DND-41 (cell line): ENCODE measurements at regions not wholly inside any gene's neighbourhood (a gene's known extent, or its start where the extent isn't known, plus 50 kb on each side); places are given as distances from the start of the nearest gene placed in this dataset.

ENCODE experiments used
- CTCF ChIP-seq: IDR thresholded peaks from 2 replicates; pipeline ENCODE4 v1.5.1; 2012; ENCODE audit warnings: borderline replicate concordance, low read length, moderate library complexity, mild to moderate bottlenecking; ENCODE audit not compliant: poor library complexity, severe bottlenecking; ENCODE audit errors: extremely low read depth
- EZH2 ChIP-seq: IDR thresholded peaks from 3 replicates; pipeline ENCODE4 v1.6.1; 2012; ENCODE audit warnings: borderline replicate concordance, low read depth, mild to moderate bottlenecking, moderate library complexity, low read length, inconsistent platforms; ENCODE audit not compliant: severe bottlenecking

- TF ChIP-seq CTCF (no peak), EZH2 (no peak)
These were observed 115.7 kb upstream of the MSX2 start for GRCh38 chr5:174608631-174609097.
